SU-DHL-6 (cell line): ENCODE measurements at regions not wholly inside any gene's neighbourhood (a gene's known extent, or its start where the extent isn't known, plus 50 kb on each side); places are given as distances from the start of the nearest gene placed in this dataset.

ENCODE experiments used
- H2AFZ ChIP-seq: fragments of 200-600 bp; sonication (generic); 2 replicates; pipeline ENCODE4 v1.6.1; 2014; ENCODE audit warnings: low read depth, mild to moderate bottlenecking, moderate library complexity, mixed read lengths, antibody characterized with exemption, low read length; ENCODE audit not compliant: severe bottlenecking
- H3F3A ChIP-seq: fragments of 200-600 bp; shearing (Covaris generic); 2 replicates; pipeline ENCODE4 v1.6.0; 2016; ENCODE audit warnings: antibody characterized with exemption, mild to moderate bottlenecking; ENCODE audit not compliant: insufficient read depth
- H3K27ac ChIP-seq: fragments of 200-600 bp; sonication (generic); 2 replicates; pipeline ENCODE4 v1.5.1; 2016; ENCODE audit warnings: low read depth, mild to moderate bottlenecking, low read length, moderate library complexity, mixed read lengths
- H3K27me3 ChIP-seq: fragments of 200-600 bp; sonication (generic), shearing (Covaris generic); 2 replicates; pipeline ENCODE4 v1.6.0; 2014; ENCODE audit warnings: mild to moderate bottlenecking, low read length
- H3K36me3 ChIP-seq: fragments of 200-600 bp; sonication (generic); 2 replicates; pipeline ENCODE4 v1.6.1; 2014; ENCODE audit warnings: mild to moderate bottlenecking, low read length, mixed read lengths
- H3K4me2 ChIP-seq: fragments of 300-600, 200-600 bp; shearing (Covaris generic), sonication (generic); 2 replicates; pipeline ENCODE4 v1.6.0; 2014; ENCODE audit warnings: low read length, low read depth, mild to moderate bottlenecking; ENCODE audit not compliant: poor library complexity, severe bottlenecking
- H3K4me3 ChIP-seq: fragments of 200-600 bp; sonication (generic); 2 replicates; pipeline ENCODE4 v1.5.1; 2014; ENCODE audit warnings: antibody characterized with exemption, low read length, mild to moderate bottlenecking, mixed read lengths; ENCODE audit not compliant: insufficient read depth, poor library complexity, severe bottlenecking
- H3K79me2 ChIP-seq: fragments of 200-600 bp; sonication (generic); 2 replicates; pipeline ENCODE4 v1.6.1; 2014; ENCODE audit warnings: mild to moderate bottlenecking, low read length, moderate library complexity; ENCODE audit not compliant: insufficient read depth
- H3K9ac ChIP-seq: fragments of 200-600 bp; sonication (generic); 2 replicates; pipeline ENCODE4 v1.7.0; 2014; ENCODE audit warnings: mild to moderate bottlenecking, low read length
- H3K9me2 ChIP-seq: fragments of 200-600 bp; sonication (generic); replicated peaks from 2 replicates; pipeline ENCODE4 v1.6.1; 2014; ENCODE audit warnings: low read length; ENCODE audit not compliant: insufficient read depth
- H3K9me3 ChIP-seq: fragments of 200-600 bp; sonication (generic); 2 replicates; pipeline ENCODE4 v1.6.1; 2014; ENCODE audit warnings: low read length, mixed read lengths; ENCODE audit not compliant: insufficient read depth
- H4K20me1 ChIP-seq: fragments of 200-600 bp; sonication (generic); 2 replicates; pipeline ENCODE4 v1.6.1; 2014; ENCODE audit warnings: low read depth, mild to moderate bottlenecking, antibody characterized with exemption, low read length, moderate library complexity, mixed read lengths
- EZH2phosphoT487 ChIP-seq: fragments of 200-600 bp; sonication (generic), shearing (Covaris generic); conservative IDR thresholded peaks from 2 replicates; pipeline ENCODE4 v1.6.1; 2018; ENCODE audit warnings: mild to moderate bottlenecking, antibody characterized with exemption, low read length, moderate library complexity, mixed read lengths
- TF ChIP-seq, protein P1 (sequence below): fragments of 200-600 bp; sonication (generic); IDR thresholded peaks from one replicate; pipeline ENCODE4 v1.5.1; 2017; ENCODE audit warnings: antibody characterized with exemption, mild to moderate bottlenecking, low read length, moderate library complexity; ENCODE audit not compliant: insufficient read depth, poor library complexity, severe bottlenecking

DNA sequence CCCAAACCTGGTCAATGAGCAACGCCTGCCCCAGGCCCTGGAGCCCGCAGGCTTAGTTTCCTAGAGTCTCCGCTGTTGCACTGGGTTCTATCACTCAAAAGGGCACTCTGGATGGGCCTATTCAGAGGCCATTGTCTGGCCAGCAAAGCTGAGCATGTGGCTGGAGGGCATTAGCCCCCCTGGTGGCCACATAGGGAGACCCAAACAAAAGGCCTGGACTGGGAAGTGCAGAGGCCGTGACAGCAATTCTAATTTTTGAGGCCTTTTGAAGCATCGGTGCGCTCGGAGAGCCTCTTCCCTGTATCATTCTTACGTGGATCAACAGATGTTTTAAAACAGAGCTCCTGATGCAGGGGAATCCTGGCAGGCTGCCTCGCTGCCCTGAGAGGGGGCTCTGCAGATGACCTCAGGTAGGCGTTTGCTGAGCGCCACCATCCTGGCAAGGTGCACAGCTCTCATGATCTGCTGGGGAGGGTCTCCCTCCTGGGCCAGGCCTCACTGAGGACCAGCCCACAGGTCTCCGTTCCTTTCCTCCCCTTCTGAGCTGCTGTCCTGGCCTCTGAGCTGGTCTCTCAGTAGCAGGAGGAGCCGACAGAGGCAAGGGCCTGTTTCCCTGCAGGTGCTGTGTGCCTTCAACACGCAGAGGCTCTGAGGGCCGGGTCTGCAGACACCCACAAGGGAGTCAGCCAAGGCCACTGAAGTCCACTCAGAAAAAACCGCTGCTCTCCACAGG, 190.5 kb downstream of the URI1 start:
- Histone ChIP-seq H2AFZ (no peak overlapping the region), H3K9me2 (no peaks in the 10 kb centered on the region), H3K27me3 (no peaks in the 10 kb centered on the region), H3K4me3 (no peak overlapping the region), H4K20me1 (no peaks in the 10 kb centered on the region), H3K27ac (no peak overlapping the region), H3K4me2 (no peak overlapping the region), H3K36me3 (no peaks in the 10 kb centered on the region), H3K9ac (no peak overlapping the region), H3K79me2 (no peaks in the 10 kb centered on the region), H3F3A (no peaks in the 10 kb centered on the region), H3K9me3 (no peaks in the 10 kb centered on the region)
- TF ChIP-seq, protein P1, sequence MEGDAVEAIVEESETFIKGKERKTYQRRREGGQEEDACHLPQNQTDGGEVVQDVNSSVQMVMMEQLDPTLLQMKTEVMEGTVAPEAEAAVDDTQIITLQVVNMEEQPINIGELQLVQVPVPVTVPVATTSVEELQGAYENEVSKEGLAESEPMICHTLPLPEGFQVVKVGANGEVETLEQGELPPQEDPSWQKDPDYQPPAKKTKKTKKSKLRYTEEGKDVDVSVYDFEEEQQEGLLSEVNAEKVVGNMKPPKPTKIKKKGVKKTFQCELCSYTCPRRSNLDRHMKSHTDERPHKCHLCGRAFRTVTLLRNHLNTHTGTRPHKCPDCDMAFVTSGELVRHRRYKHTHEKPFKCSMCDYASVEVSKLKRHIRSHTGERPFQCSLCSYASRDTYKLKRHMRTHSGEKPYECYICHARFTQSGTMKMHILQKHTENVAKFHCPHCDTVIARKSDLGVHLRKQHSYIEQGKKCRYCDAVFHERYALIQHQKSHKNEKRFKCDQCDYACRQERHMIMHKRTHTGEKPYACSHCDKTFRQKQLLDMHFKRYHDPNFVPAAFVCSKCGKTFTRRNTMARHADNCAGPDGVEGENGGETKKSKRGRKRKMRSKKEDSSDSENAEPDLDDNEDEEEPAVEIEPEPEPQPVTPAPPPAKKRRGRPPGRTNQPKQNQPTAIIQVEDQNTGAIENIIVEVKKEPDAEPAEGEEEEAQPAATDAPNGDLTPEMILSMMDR = no peak
- TF ChIP-seq EZH2phosphoT487 = no peak

GRCh38 chr19:30133803-30134202, 191.8 kb downstream of the URI1 start:
- no peak overlapping the region for H3K9ac ChIP-seq
- no peak overlapping the region for H2AFZ ChIP-seq

DNA sequence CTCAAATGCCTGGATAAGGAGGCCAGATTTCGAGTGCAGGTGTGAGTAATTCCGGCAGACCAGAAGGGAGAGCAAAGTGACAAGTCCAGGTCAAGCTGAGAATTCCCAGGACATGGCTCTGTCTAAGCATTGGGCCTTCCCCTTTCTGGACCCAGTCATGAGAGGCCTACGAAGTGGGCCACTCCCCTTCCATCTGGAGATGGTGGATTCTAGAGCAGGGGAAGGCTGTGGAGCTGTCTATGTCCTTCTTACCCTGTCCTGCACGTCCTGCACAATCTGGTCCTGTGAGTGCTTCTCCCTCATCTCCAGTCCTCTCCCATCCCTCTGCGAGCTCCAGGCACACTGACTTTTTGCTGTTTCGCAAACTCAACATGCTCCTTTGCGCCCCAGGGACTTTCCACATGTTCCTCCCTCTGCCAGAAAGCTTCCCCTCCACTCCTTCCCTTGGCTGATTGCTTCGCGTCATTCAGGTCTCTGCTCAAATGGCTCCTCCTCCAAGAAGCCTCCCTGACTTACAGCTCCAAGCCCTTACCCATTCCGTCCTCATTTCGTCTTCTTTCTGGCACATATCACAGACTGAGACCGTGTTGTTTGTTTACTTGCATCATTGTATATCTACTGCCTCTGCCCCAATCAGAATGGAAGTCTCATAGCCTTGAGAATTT, 193.2 kb downstream of the URI1 start:
- no peaks in the 10 kb centered on the region for H3K9me3 ChIP-seq
- no peak overlapping the region for H3K27ac ChIP-seq
- H3K36me3 ChIP-seq = no peaks in the 10 kb centered on the region
- H3K4me2 ChIP-seq = no peak overlapping the region
- H3K4me3 ChIP-seq = no peak overlapping the region
- H3K27me3 ChIP-seq = no peaks in the 10 kb centered on the region
- no peaks in the 10 kb centered on the region for H3K9me2 ChIP-seq
- no peaks in the 10 kb centered on the region for H3K79me2 ChIP-seq
- H4K20me1 ChIP-seq = no peaks in the 10 kb centered on the region
- no peaks in the 10 kb centered on the region for H3F3A ChIP-seq
- H3K9ac ChIP-seq = no peak overlapping the region
- TF ChIP-seq, protein P1 = no peak
- TF ChIP-seq EZH2phosphoT487 = no peak
- no peak overlapping the region for H2AFZ ChIP-seq

More at GRCh38 chr19:30133803-30134202, 191.8 kb downstream of the URI1 start:
- H4K20me1 ChIP-seq = no peaks in the 10 kb centered on the region
- H3K36me3 ChIP-seq = no peaks in the 10 kb centered on the region
- no peaks in the 10 kb centered on the region for H3K9me3 ChIP-seq
- H3K9me2 ChIP-seq = no peaks in the 10 kb centered on the region
- no peak overlapping the region for H3K4me2 ChIP-seq
- H3K79me2 ChIP-seq = no peaks in the 10 kb centered on the region
- TF ChIP-seq, protein P1 = no peak
- TF ChIP-seq EZH2phosphoT487 = no peak
- no peak overlapping the region for H3K27ac ChIP-seq
- H3K4me3 ChIP-seq = no peak overlapping the region
- H3F3A ChIP-seq = no peaks in the 10 kb centered on the region
- H3K27me3 ChIP-seq = no peaks in the 10 kb centered on the region
